A673 (cell line): ENCODE measurements at regions not wholly inside any gene's neighbourhood (a gene's known extent, or its start where the extent isn't known, plus 50 kb on each side); places are given as distances from the start of the nearest gene placed in this dataset.

Source experiments
- BruUV-seq: library from RNA; stranded (reverse); fragments of 400-500 nt; replicated peaks from 2 replicates; lab custom pipeline; 2021; lab: Mats Ljungman, UMichigan
- CTCF ChIA-PET: fragments of 300-600 bp; sonication (Branson Sonifier 250); formaldehyde crosslinking; loops from one replicate; lab custom pipeline; 2022; ENCODE audit warnings: antibody characterized with exemption; lab: Charles Lee
- POLR2A ChIA-PET: fragments of 300-600 bp; sonication (Branson Sonifier 250); formaldehyde crosslinking; loops from one replicate; lab custom pipeline; 2022; ENCODE audit warnings: antibody characterized with exemption; ENCODE audit not compliant: low non-redundant PET; lab: Charles Lee
- DNase-seq: peaks from one replicate; pipeline ENCODE4 v3.0.0-alpha.2; 2015; ENCODE audit warnings: low spot score
- H3K27ac ChIP-seq: fragments of 200-600 bp; sonication (generic); 2 replicates; pipeline ENCODE4 v1.5.1; 2016; ENCODE audit warnings: mixed run types, low read depth, mild to moderate bottlenecking, mixed read lengths, antibody characterized with exemption, low read length; ENCODE audit not compliant: poor library complexity, severe bottlenecking
- H3K27me3 ChIP-seq: fragments of 200-600 bp; sonication (generic); replicated peaks from 2 replicates; pipeline ENCODE4 v1.6.1; 2017; ENCODE audit warnings: mixed run types, low read depth, mild to moderate bottlenecking, mixed read lengths, antibody characterized with exemption, low read length; ENCODE audit not compliant: insufficient read depth, poor library complexity
- H3K36me3 ChIP-seq: fragments of 200-600 bp; sonication (generic); 2 replicates; pipeline ENCODE4 v1.6.1; 2016; ENCODE audit warnings: mixed run types, mild to moderate bottlenecking, mixed read lengths, antibody characterized with exemption, low read length; ENCODE audit not compliant: insufficient read depth, poor library complexity, severe bottlenecking
- H3K4me1 ChIP-seq: fragments of 200-600 bp; sonication (generic); 2 replicates; pipeline ENCODE4 v1.6.1; 2017; ENCODE audit warnings: mixed run types, mild to moderate bottlenecking, mixed read lengths, antibody characterized with exemption, low read length; ENCODE audit not compliant: insufficient read depth, poor library complexity, severe bottlenecking
- H3K4me3 ChIP-seq: fragments of 200-600 bp; sonication (generic); 2 replicates; pipeline ENCODE4 v1.5.1; 2016; ENCODE audit warnings: low read depth, mixed run types, mild to moderate bottlenecking, mixed read lengths, low read length; ENCODE audit not compliant: poor library complexity, severe bottlenecking
- H3K9me3 ChIP-seq: fragments of 200-600 bp; sonication (generic); 2 replicates; pipeline ENCODE4 v1.6.1; 2016; ENCODE audit warnings: mixed run types, low read depth, mild to moderate bottlenecking, mixed read lengths, antibody characterized with exemption, low read length; ENCODE audit not compliant: poor library complexity, severe bottlenecking
- CTCF ChIP-seq: fragments of 300-800, 200-600 bp; sonication (generic); conservative IDR thresholded peaks from 2 replicates; pipeline ENCODE4 v1.5.1; 2017; ENCODE audit warnings: low read depth, mild to moderate bottlenecking, antibody characterized with exemption, low read length, moderate library complexity, mixed read lengths
- EZH2 ChIP-seq: fragments of 200-600 bp; sonication (generic); IDR thresholded peaks from 2 replicates; pipeline ENCODE4 v1.6.1; 2017; ENCODE audit warnings: borderline replicate concordance, low read depth, mild to moderate bottlenecking, mixed read lengths, antibody characterized with exemption, low read length; ENCODE audit not compliant: poor library complexity, severe bottlenecking
- intact Hi-C: fragments of 100-400 bp; cut with micrococcal nuclease; formaldehyde crosslinking; loops from one replicate; pipeline ENCODE4 v1.10.0; 2022; ENCODE audit not compliant: unreplicated experiment

GRCh38 chr5:67248703-67249589, 52.3 kb upstream of the CD180 start:
- intact Hi-C loops: loop anchor here (5.0 kb wide), 6 partner anchors 53 to 1158 kb away; no protein-coding TSS in a partner anchor
- H3K27me3 ChIP-seq: no peaks in the 10 kb centered on the region
- POLR2A ChIA-PET: interaction anchor here (0.7 kb wide), 1 partner anchor 87 kb away, joined by 4 read pairs; no protein-coding TSS in a partner anchor
- DNase-seq: no peak
- no TSS peak for BruUV-seq
- no peaks in the 10 kb centered on the region for H3K36me3 ChIP-seq
- H3K4me3 ChIP-seq: no peak overlapping the region
- CTCF ChIA-PET: interaction anchor here (0.7 kb wide), 2 partner anchors 31 to 200 kb away, joined by 4 to 8 read pairs; no protein-coding TSS in a partner anchor
- TF ChIP-seq CTCF (no peak), EZH2 (no peak)
- peaks cover 9% of the 10 kb centered on the region for H3K9me3 ChIP-seq
- peak overlapping the region; percentile 98 for H3K27ac ChIP-seq
- H3K4me1 ChIP-seq: peaks cover 57% of the 10 kb centered on the region

GRCh38 chr5:67246546-67247268, 50.1 kb upstream of the CD180 start:
- Histone ChIP-seq H3K9me3 (no peaks in the 10 kb centered on the region), H3K36me3 (no peaks in the 10 kb centered on the region), H3K27me3 (no peaks in the 10 kb centered on the region), H3K27ac (peak overlapping the region; percentile 98), H3K4me1 (peaks cover 65% of the 10 kb centered on the region), H3K4me3 (no peak overlapping the region)
- CTCF ChIA-PET: interaction anchor here (0.7 to 2.4 kb wide), 2 partner anchors 207 to 1006 kb away, joined by 3 to 20 read pairs; no protein-coding TSS in a partner anchor
- no peak for TF ChIP-seq EZH2
- TF ChIP-seq CTCF: no peak
- BruUV-seq: no TSS peak
- POLR2A ChIA-PET: interaction anchor here (0.6 kb wide), 1 partner anchor 1325 kb away, joined by 8 read pairs; no protein-coding TSS in a partner anchor
- DNase-seq: peak; percentile 80
- intact Hi-C loops: loop anchor here (1.0 to 5.0 kb wide), 8 partner anchors 56 to 1161 kb away; no protein-coding TSS in a partner anchor
